HG02870 (cell line): ENCODE measurements at regions not wholly inside any gene's neighbourhood (a gene's known extent, or its start where the extent isn't known, plus 50 kb on each side); places are given as distances from the start of the nearest gene placed in this dataset.
"Not testable (repeated sequence)": the region's sequence is repeated elsewhere in the genome, so short reads cannot be mapped to it uniquely, and the experiment has no call there.

ENCODE experiments used
- ATAC-seq: cut with Tn5 transposase; IDR thresholded peaks from one replicate; pipeline ENCODE4 v1.9.1; 2021; ENCODE audit warnings: mild to moderate bottlenecking, moderate library complexity; ENCODE audit not compliant: unreplicated experiment

DNA sequence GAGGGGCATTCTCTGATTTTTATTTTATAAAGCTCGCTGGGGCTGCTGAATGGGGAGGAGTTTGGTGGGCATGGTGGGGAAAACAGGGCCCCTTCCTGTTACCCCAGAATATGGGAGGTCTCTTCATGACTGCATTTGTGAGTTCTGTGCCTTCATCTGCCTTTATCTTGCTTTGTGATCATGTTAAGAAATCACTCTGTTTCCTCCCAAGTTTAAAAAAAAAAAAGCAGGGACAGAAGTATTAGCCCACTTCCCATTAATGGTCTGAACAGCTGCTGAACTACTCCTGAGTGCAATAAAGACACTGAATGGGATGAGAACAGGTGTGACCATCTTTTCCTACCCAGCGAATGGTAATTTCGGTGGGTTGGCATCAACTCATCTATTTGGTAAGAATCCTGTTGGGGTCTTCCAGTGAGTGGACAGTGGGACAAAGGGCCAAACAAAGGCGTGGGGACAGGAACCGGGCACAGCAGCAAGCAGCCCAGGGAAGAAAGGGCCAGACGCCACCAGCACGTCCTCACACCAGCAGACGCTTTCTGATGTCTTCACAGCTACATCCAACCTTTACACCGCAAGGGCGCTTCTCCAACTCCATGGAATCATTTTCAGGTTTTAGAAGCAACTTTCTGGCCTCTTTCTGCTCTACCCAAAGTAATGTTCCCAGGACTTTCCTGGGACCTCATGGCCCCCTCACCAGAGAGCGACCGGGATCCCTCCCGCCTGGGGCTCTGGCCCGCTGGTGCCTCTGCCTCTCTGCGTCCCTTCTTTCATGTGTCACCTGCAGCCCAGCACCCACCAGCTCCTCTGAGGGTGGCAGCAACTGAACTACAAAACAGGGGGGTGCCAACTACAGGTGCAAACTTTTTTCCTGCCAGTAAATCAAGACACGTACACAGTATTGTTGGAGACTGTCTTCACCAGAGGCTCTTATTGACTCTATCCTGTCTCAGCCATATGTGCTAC lies 160.2 kb downstream of the ADSS2 start:
- no peak for ATAC-seq

DNA sequence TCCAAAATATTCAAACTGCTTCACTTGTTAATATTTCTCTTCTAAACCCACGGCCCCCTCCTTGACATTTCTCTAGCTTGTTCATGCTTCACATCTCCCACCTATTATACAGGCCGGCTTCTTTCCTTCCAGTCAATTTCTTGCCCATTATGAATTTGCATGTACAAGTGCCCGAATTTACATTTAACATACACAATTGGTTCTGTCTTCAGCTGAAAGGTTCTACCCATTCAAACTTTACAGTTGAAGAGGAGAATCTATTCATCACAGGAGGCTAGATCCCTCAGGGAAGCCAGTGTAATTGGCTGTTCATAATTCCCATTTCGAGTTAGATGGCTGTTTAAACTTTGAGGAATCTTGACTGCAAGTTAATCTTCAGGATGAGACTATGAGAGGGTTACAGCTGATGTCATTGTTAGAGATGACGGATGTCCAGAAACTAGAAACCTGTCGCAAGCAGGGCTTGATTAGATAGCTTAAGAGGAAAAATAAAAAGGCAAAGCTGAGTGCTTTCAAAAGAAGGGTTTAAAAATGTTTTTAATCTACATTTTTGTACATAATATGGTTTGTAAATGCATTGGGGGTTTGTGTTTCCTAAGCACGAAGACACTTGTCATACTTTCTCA lies 157.0 kb downstream of the ADSS2 start:
- ATAC-seq, result no peak

- no peak for ATAC-seq
These were observed 155.7 kb downstream of the ADSS2 start for GRCh38 chr1:244296003-244296402.

GRCh38 chr1:244296447-244296846 lies 155.3 kb downstream of the ADSS2 start:
- no peak for ATAC-seq

- no peak for ATAC-seq
These were observed 154.6 kb downstream of the ADSS2 start for GRCh38 chr1:244297087-244297486.

DNA sequence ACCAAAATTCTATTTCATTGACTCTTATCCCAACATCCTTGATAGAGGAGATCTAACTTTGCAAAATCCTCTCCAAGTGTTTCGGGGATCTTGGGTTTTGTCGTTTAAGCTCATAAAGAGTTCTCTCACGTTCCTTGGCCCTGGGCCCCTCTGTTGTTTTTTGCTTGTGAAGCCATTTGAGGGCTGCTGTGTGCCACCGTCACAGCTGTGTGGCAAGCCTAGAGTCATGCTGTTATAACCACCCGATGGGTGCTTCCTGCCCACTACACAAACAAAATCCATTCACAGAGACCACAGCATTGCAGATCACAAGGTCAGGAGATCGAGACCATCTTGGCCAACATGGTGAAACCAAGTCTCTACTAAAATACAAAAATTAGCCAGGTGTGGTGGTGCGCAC lies 154.1 kb downstream of the ADSS2 start:
- ATAC-seq, result no peak

DNA sequence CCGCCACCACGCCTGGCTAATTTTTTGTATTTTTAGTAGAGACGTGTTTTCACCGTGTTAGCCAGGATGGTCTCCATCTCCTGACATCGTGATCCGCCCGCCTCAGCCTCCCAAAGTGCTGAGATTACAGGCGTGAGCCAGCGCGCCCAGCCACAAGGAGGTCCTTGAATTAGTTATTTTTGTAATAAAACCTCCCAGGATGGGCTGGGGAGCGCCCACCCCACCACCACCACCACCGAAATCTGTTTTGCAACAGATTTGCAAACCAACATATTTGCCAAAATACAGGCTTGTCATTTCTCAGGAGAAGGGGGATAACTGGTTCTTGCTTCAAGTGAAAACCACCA lies 151.7 kb downstream of the ADSS2 start:
- ATAC-seq, result not testable (repeated sequence)

DNA sequence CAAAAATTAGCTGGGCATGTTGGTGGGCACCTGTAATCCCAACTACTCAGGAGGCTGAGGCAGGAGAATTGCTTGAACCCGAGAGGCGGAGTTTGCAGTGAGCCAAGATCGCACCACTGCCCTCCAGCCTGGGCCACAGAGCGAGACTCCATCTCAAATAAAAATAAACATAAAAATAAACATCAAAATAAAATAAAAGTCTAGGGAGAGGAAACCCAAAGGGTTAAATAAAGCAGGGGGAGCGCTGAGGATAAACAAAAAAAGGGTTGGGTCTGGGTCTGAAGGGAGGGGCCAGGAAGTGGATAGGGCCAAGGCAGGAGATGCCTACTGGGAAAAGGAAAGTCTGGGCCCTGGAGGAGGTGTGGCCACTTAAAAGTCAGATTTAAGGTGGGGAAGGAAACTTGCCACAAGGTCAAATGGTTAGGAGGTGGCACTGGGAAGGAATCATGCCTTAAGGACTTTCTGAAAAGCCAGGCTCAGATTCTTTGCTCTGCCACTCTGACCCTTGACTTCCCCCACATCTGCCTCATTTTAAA lies 150.0 kb downstream of the ADSS2 start:
- ATAC-seq, result no peak

- ATAC-seq, result no peak
These were observed 148.7 kb downstream of the ADSS2 start for GRCh38 chr1:244302876-244303609.

DNA sequence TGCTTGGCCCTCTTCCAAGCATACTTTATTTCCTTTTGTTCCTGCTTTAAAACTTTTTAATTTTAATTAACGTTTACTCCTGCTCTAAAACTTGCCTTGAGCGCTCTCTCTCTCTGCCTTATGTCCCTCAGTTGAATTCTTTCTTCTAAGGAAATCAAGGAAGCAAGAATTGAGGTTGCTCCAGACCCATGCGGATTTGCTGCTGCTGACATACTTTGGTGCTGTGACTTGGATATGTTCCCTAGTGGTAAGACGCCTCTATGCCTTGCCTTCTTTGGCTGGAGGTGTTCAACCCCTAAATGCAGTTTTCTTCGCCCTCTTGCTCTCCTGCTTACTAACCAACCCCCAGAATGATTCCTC lies 148.1 kb downstream of the ADSS2 start:
- no peak for ATAC-seq

GRCh38 chr1:244304156-244304555 lies 147.6 kb downstream of the ADSS2 start:
- no peak for ATAC-seq

DNA sequence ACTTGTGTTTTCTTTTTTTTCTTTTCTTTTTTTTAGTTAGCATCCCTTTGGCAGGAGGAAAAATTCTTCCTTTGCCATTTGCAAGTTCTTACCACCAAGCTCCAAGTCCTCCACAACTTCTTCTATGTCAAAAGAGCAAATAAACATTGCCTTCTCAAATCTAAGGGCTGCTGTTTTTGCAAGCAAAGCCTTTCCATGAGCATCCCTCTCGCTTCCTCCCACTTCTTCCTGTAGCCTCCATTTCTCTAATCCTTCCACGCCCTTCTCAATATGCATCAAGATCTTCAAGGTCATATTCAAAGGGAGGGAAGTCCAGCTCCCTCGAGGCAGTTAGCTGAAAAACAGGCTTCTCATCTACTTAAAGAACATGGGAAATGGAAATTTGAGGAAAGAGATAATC lies 147.1 kb downstream of the ADSS2 start:
- no peak for ATAC-seq

DNA sequence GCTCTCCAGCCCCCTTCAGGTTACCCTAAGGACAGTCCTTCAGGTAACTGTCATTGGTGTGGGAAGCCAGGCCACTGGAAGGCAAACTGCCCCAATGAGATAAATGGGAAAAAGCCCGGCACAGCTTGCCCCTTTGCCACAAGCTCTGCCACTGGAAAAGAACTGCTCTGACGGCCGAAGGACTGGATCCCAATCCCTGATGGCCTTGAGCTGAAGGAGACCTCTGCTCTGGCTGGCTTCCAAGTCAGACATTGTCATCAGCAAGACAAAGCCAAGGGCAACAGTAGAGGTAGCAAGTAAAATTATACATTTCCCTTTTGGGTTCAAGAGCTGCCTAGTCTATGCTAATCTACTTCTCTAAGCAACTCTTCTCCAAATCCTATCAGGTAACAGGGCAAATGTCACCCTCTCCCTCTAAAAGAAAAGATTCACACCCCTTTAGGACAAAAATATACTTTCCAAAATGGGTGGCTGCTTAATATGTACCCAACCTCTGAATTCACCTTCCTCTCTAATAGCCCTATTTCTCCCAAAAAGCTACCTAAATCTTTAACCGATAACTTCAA lies 145.8 kb downstream of the ADSS2 start:
- no peak for ATAC-seq

- no peak for ATAC-seq
These were observed 145.2 kb downstream of the ADSS2 start for GRCh38 chr1:244306544-244306943.

GRCh38 chr1:244309191-244309590 lies 142.5 kb downstream of the ADSS2 start:
- not testable (repeated sequence) for ATAC-seq

DNA sequence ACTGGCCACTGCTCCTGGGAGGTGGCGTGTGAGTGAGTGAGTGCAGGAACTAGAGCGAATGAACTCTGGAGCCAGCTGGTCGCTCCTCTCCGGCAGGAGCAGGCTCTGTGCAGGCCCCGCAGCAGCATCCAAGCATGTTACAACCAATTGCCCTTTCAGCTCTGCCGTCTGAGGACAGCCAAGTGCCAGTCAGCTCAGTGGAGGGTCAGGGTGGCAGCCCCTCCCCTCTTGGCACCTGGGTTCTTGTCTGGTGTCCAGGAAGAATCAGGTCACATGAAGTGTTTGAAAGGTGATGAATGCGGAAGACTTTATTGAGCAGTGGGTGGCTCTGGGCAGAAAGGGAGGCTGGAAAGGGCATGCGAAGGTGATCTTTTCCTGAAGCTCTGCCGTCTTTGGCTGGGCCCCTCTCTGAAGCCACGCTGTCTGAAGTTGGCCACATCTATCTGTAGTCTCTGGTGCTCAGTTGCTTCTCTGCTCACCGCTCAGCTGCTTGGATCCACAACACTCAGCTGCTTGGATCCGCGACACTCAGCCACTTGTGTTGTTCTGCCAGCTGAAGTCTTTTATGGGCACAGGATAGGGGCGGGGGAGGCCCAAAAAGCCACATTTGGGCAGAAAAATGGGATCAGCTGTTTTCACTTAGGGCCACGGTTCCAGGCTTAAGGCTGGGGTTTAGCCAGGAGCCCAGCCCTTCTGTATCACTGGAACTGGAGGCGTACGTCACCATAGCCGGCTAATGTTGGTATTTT lies 139.8 kb downstream of the ADSS2 start:
- no peak for ATAC-seq

GRCh38 chr1:244313346-244313745 lies 138.4 kb downstream of the ADSS2 start:
- no peak for ATAC-seq

DNA sequence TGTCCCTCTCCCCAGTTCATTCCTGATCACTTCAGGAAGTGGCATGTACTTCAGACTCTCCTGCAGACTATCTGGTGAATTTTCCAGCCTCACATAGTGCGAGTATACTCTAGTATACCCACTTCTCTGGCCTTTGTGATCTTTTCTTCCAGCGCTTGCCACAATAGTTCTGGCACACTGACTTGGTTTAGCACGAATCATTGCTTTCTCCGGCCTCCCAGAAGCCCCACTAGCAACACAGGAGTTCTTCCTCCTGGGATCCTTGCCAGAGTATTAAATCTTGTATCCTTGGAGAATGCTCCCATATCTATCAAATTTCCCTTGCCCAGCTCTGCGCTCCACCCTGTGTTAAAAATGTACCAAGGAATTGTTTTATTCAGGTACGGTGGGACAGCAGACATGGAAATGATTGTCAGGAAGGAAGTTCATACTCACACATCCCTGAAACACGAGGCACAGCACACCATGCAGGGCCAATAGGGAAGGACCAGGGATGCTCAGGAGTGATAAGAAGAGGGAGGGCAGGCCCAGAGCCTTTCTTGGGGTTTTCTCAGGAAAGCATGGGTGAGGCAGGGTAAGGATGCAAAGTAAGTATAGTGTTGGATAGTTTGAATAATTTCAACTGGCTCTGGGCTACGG lies 136.7 kb downstream of the ADSS2 start:
- no peak for ATAC-seq

GRCh38 chr1:244315996-244316395 lies 135.7 kb downstream of the ADSS2 start:
- no peak for ATAC-seq

DNA sequence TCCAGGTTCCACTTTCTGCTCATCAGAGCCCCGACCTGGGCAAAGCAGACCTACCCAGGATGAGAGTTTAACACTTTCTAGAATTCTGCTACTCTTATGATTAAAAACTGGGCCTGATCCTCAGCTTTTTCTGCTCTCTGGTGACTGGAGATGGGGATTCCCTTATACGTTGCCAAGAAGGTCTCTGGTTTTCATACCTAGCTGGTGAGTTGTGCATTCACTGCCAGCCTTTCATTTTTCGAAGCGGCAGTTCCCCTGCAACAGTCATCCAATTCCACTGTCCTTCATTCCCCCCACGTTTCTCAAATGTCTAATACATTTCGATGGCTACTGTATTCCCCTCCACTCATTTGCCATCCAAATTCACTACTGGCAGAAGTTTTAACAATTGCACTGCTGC lies 135.3 kb downstream of the ADSS2 start:
- ATAC-seq, result no peak
